ENCODE measurements at regions not wholly inside any gene's neighbourhood (a gene's known extent, or its start where the extent isn't known, plus 50 kb on each side); places are given as distances from the start of the nearest gene placed in this dataset.

DNA sequence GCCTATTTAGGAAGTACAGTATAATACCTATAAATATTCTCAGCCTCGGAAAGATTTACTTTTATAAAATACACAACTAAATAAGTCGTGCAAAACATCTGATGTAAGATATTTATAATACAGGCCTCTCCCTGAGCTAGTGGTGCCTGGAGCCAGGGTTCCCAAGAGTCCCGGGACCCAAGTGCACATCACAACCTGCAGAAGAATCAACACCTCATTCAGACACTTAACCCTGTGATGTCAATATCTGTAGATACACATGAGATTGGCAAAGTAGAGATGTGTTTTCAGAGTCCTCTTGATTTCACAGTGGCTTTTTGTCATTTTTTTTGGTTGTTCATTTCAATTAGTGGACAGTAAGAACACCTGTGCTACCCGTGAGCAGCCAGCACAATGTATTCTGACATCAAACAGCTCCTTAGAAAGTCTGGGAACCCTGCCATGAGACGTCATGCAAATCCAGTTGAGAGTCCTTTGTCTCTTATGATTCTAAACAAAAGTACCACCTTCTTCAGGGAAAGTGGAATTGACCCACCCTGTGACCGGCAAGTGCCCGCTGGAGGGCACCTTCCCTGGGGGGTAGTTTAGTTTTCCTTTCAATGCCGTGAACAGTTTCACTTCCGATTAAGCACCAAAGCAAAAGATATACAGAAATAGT, 101.6 kb downstream of the DACT2 start (continued):
- TF ChIP-seq, protein P1, sequence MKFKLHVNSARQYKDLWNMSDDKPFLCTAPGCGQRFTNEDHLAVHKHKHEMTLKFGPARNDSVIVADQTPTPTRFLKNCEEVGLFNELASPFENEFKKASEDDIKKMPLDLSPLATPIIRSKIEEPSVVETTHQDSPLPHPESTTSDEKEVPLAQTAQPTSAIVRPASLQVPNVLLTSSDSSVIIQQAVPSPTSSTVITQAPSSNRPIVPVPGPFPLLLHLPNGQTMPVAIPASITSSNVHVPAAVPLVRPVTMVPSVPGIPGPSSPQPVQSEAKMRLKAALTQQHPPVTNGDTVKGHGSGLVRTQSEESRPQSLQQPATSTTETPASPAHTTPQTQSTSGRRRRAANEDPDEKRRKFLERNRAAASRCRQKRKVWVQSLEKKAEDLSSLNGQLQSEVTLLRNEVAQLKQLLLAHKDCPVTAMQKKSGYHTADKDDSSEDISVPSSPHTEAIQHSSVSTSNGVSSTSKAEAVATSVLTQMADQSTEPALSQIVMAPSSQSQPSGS (CRISPR knock-in tag; IDR thresholded peaks at IDR 0.05) = no peak
- TF ChIP-seq CBX1 (IDR thresholded peaks at IDR 0.05; ENCODE audit: low read depth) (no peak), WHSC1 (IDR thresholded peaks at IDR 0.05; ENCODE audit: low read length) (no peak), GMEB1 (CRISPR knock-in tag; IDR thresholded peaks at IDR 0.05) (no peak), ZBTB43 (CRISPR knock-in tag; IDR thresholded peaks at IDR 0.05) (no peak), ZNF584 (CRISPR knock-in tag; IDR thresholded peaks at IDR 0.05; ENCODE audit: low read depth) (no peak), CBFB (CRISPR knock-in tag; IDR thresholded peaks at IDR 0.05) (no peak), ZNF512 (tag; IDR thresholded peaks at IDR 0.05) (no peak)
- TF ChIP-seq, protein P2, sequence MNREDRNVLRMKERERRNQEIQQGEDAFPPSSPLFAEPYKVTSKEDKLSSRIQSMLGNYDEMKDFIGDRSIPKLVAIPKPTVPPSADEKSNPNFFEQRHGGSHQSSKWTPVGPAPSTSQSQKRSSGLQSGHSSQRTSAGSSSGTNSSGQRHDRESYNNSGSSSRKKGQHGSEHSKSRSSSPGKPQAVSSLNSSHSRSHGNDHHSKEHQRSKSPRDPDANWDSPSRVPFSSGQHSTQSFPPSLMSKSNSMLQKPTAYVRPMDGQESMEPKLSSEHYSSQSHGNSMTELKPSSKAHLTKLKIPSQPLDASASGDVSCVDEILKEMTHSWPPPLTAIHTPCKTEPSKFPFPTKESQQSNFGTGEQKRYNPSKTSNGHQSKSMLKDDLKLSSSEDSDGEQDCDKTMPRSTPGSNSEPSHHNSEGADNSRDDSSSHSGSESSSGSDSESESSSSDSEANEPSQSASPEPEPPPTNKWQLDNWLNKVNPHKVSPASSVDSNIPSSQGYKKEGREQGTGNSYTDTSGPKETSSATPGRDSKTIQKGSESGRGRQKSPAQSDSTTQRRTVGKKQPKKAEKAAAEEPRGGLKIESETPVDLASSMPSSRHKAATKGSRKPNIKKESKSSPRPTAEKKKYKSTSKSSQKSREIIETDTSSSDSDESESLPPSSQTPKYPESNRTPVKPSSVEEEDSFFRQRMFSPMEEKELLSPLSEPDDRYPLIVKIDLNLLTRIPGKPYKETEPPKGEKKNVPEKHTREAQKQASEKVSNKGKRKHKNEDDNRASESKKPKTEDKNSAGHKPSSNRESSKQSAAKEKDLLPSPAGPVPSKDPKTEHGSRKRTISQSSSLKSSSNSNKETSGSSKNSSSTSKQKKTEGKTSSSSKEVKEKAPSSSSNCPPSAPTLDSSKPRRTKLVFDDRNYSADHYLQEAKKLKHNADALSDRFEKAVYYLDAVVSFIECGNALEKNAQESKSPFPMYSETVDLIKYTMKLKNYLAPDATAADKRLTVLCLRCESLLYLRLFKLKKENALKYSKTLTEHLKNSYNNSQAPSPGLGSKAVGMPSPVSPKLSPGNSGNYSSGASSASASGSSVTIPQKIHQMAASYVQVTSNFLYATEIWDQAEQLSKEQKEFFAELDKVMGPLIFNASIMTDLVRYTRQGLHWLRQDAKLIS (CRISPR knock-in tag; IDR thresholded peaks at IDR 0.05) = no peak
